Trophoblast cell (in vitro differentiated cells and primary cell): ENCODE measurements at regions not wholly inside any gene's neighbourhood (a gene's known extent, or its start where the extent isn't known, plus 50 kb on each side); places are given as distances from the start of the nearest gene placed in this dataset.
A peak's percentile ranks its signal among the peaks of the same experiment; 100 is the strongest.

ENCODE experiments used
- DNase-seq, 2 donors: peaks; one replicate each; pipeline ENCODE4 v3.0.0-alpha.2; 2016
- H2AFZ ChIP-seq: 2 replicates; pipeline ENCODE4 v1.6.1; 2013; ENCODE audit warnings: low read length, moderate library complexity, mild to moderate bottlenecking; ENCODE audit not compliant: insufficient read depth, poor library complexity
- H2AK5ac ChIP-seq: 2 replicates; pipeline ENCODE4 v1.6.1; 2013; ENCODE audit warnings: mild to moderate bottlenecking, low read length
- H2BK120ac ChIP-seq: 2 replicates; pipeline ENCODE4 v1.6.1; 2013; ENCODE audit warnings: low read length, mild to moderate bottlenecking, moderate library complexity; ENCODE audit not compliant: insufficient read depth, poor library complexity
- H2BK12ac ChIP-seq: 2 replicates; pipeline ENCODE4 v1.6.1; 2013; ENCODE audit warnings: mild to moderate bottlenecking, low read length, moderate library complexity
- H2BK5ac ChIP-seq: 2 replicates; pipeline ENCODE4 v1.6.1; 2013; ENCODE audit warnings: low read length, low read depth, moderate library complexity, mild to moderate bottlenecking; ENCODE audit not compliant: poor library complexity
- H3K14ac ChIP-seq: 2 replicates; pipeline ENCODE4 v1.6.1; 2013; ENCODE audit warnings: mild to moderate bottlenecking, low read length
- H3K18ac ChIP-seq: 2 replicates; pipeline ENCODE4 v1.6.1; 2013; ENCODE audit warnings: mild to moderate bottlenecking, low read length
- H3K23ac ChIP-seq: 2 replicates; pipeline ENCODE4 v1.6.1; 2013; ENCODE audit warnings: low read length
- H3K27ac ChIP-seq: 2 replicates; pipeline ENCODE4 v1.5.1; 2013; ENCODE audit warnings: low read depth, mild to moderate bottlenecking, inconsistent platforms, low read length, moderate library complexity
- H3K27me3 ChIP-seq: 2 replicates; pipeline ENCODE4 v1.6.1; 2013; ENCODE audit warnings: inconsistent platforms, mild to moderate bottlenecking, low read length, moderate library complexity; ENCODE audit not compliant: insufficient read depth
- H3K36me3 ChIP-seq, 2 experiments: 1 replicate in 1 of 2; 2 replicates in 1 of 2; pipeline ENCODE4 v1.6.1; 2013; ENCODE audit warnings: low read length in 2 of 2, mild to moderate bottlenecking in 2 of 2, moderate library complexity in 1 of 2; ENCODE audit not compliant: insufficient read depth in 2 of 2, control insufficient read depth in 1 of 2
- H3K4ac ChIP-seq: 2 replicates; pipeline ENCODE4 v1.6.1; 2013; ENCODE audit warnings: low read depth, mild to moderate bottlenecking, low read length, moderate library complexity
- H3K4me1 ChIP-seq, 2 experiments: 1 replicate in 1 of 2; 2 replicates in 1 of 2; pipeline ENCODE4 v1.6.1; 2013; ENCODE audit warnings: low read length in 2 of 2, mild to moderate bottlenecking in 2 of 2, moderate library complexity in 1 of 2; ENCODE audit not compliant: insufficient read depth in 2 of 2, control insufficient read depth in 1 of 2
- H3K4me2 ChIP-seq: 2 replicates; pipeline ENCODE4 v1.6.1; 2013; ENCODE audit warnings: inconsistent platforms, mild to moderate bottlenecking, low read length, moderate library complexity
- H3K4me3 ChIP-seq: 2 replicates; pipeline ENCODE4 v1.5.1; 2013; ENCODE audit warnings: mild to moderate bottlenecking, low read depth, low read length, inconsistent platforms
- H3K79me1 ChIP-seq: one replicate; pipeline ENCODE4 v1.6.1; 2013; ENCODE audit warnings: low read length
- H3K79me2 ChIP-seq: 2 replicates; pipeline ENCODE4 v1.6.1; 2013; ENCODE audit warnings: low read length, mild to moderate bottlenecking; ENCODE audit not compliant: control insufficient read depth, insufficient read depth, poor library complexity
- H3K9ac ChIP-seq: 2 replicates; pipeline ENCODE4 v1.6.1; 2013; ENCODE audit warnings: mild to moderate bottlenecking, low read length
- H3K9me3 ChIP-seq: 2 replicates; pipeline ENCODE4 v1.6.1; 2013; ENCODE audit warnings: low read depth, mild to moderate bottlenecking, control low read depth, inconsistent platforms, low read length; ENCODE audit not compliant: insufficient read depth
- H4K12ac ChIP-seq: 2 replicates; pipeline ENCODE4 v1.6.1; 2013; ENCODE audit warnings: low read depth, mild to moderate bottlenecking, low read length, moderate library complexity
- H4K8ac ChIP-seq: 2 replicates; pipeline ENCODE4 v1.6.1; 2013; ENCODE audit warnings: low read depth, mild to moderate bottlenecking, low read length, moderate library complexity
- H4K91ac ChIP-seq: one replicate; pipeline ENCODE4 v1.6.1; 2013; ENCODE audit warnings: low read depth, mild to moderate bottlenecking, low read length, moderate library complexity
- WGBS: extraction: QIAGEN DNeasy Blood & Tissue Kit; methylation state at CpG from one replicate; pipeline ENCODE4 v1.1.7; 2013; ENCODE audit warnings: missing lambda C conversion rate; ENCODE audit not compliant: insufficient read length, insufficient coverage; ENCODE audit errors: extremely low coverage; 5-methylcytosine and 5-hydroxymethylcytosine counted together

GRCh38 chr4:89582756-89583505, 254.0 kb downstream of the SNCA start:
- Histone ChIP-seq H3K4me2 (no peak overlapping the region), H4K8ac (no peak overlapping the region), H3K18ac (no peak overlapping the region), H2BK5ac (no peak overlapping the region), H3K27ac (no peak overlapping the region), H3K9ac (no peak overlapping the region), H2BK120ac (no peak overlapping the region), H2AK5ac (no peak overlapping the region), H2AFZ (no peak overlapping the region), H3K4me1 (peaks cover 0 to 2% of the 10 kb centered on the region in 2 experiments), H3K23ac (no peak overlapping the region), H4K12ac (no peak overlapping the region), H3K79me1 (no peaks in the 10 kb centered on the region), H2BK12ac (no peak overlapping the region), H4K91ac (no peak overlapping the region), H3K4me3 (no peak overlapping the region), H3K79me2 (no peaks in the 10 kb centered on the region), H3K9me3 (no peaks in the 10 kb centered on the region), H3K14ac (no peak overlapping the region), H3K4ac (no peak overlapping the region), H3K27me3 (no peaks in the 10 kb centered on the region), H3K36me3 (no peaks in the 10 kb centered on the region)
- peak in 1 of 2 donors; percentile 32 for DNase-seq
- no CpG with 5 or more reads among the region's 5 CpGs for WGBS

- no peak overlapping the region for H2AFZ ChIP-seq
- no peaks in the 10 kb centered on the region for H3K4me1 ChIP-seq
- H4K12ac ChIP-seq: no peak overlapping the region
- no peak overlapping the region for H2BK120ac ChIP-seq
- WGBS: no CpG with 5 or more reads among the region's 1 CpG
- H3K14ac ChIP-seq: no peak overlapping the region
- no peaks in the 10 kb centered on the region for H3K79me1 ChIP-seq
- H2BK12ac ChIP-seq: no peak overlapping the region
- H3K9ac ChIP-seq: no peak overlapping the region
- H3K4me3 ChIP-seq: no peak overlapping the region
- no peaks in the 10 kb centered on the region for H3K79me2 ChIP-seq
- H3K18ac ChIP-seq: no peak overlapping the region
- H3K9me3 ChIP-seq: peaks cover 2% of the 10 kb centered on the region
- H4K8ac ChIP-seq: no peak overlapping the region
- no peak overlapping the region for H3K27ac ChIP-seq
- no peaks in the 10 kb centered on the region for H3K27me3 ChIP-seq
- no peak overlapping the region for H3K23ac ChIP-seq
- H3K36me3 ChIP-seq: no peaks in the 10 kb centered on the region
- H2BK5ac ChIP-seq: no peak overlapping the region
- DNase-seq: peak in 1 of 2 donors; percentile 9
- no peak overlapping the region for H3K4me2 ChIP-seq
- no peak overlapping the region for H3K4ac ChIP-seq
- no peak overlapping the region for H2AK5ac ChIP-seq
- no peak overlapping the region for H4K91ac ChIP-seq
These were observed 257.2 kb downstream of the SNCA start for GRCh38 chr4:89579771-89580170.

- no peak overlapping the region for H3K4ac ChIP-seq
- H3K4me1 ChIP-seq: no peaks in the 10 kb centered on the region
- peaks cover 2% of the 10 kb centered on the region for H3K9me3 ChIP-seq
- H2AK5ac ChIP-seq: no peak overlapping the region
- no peak overlapping the region for H2AFZ ChIP-seq
- H3K14ac ChIP-seq: no peak overlapping the region
- no peak overlapping the region for H4K8ac ChIP-seq
- no peak overlapping the region for H3K27ac ChIP-seq
- no peak overlapping the region for H2BK120ac ChIP-seq
- H3K9ac ChIP-seq: no peak overlapping the region
- H3K36me3 ChIP-seq: no peaks in the 10 kb centered on the region
- H4K12ac ChIP-seq: no peak overlapping the region
- no peak overlapping the region for H3K18ac ChIP-seq
- H3K23ac ChIP-seq: no peak overlapping the region
- DNase-seq: no peak
- no peaks in the 10 kb centered on the region for H3K27me3 ChIP-seq
- H3K4me2 ChIP-seq: no peak overlapping the region
- H2BK12ac ChIP-seq: no peak overlapping the region
- H3K4me3 ChIP-seq: no peak overlapping the region
- H3K79me1 ChIP-seq: no peaks in the 10 kb centered on the region
- H2BK5ac ChIP-seq: no peak overlapping the region
- no peaks in the 10 kb centered on the region for H3K79me2 ChIP-seq
- no peak overlapping the region for H4K91ac ChIP-seq
These were observed 260.7 kb downstream of the SNCA start for GRCh38 chr4:89576246-89576645.

- Histone ChIP-seq H3K4me1 (no peaks in the 10 kb centered on the region), H3K23ac (no peak overlapping the region), H3K27me3 (no peaks in the 10 kb centered on the region), H2BK12ac (no peak overlapping the region), H2BK5ac (no peak overlapping the region), H4K91ac (no peak overlapping the region), H3K14ac (no peak overlapping the region), H3K79me1 (no peaks in the 10 kb centered on the region), H3K18ac (no peak overlapping the region), H3K27ac (no peak overlapping the region), H2AFZ (no peak overlapping the region), H3K4me2 (no peak overlapping the region), H3K9ac (no peak overlapping the region), H4K8ac (no peak overlapping the region), H3K4ac (no peak overlapping the region), H3K4me3 (no peak overlapping the region), H4K12ac (no peak overlapping the region), H3K36me3 (no peaks in the 10 kb centered on the region), H3K79me2 (no peaks in the 10 kb centered on the region), H2BK120ac (no peak overlapping the region), H3K9me3 (peaks cover 2% of the 10 kb centered on the region), H2AK5ac (no peak overlapping the region)
- DNase-seq: no peak
- WGBS: no CpG with 5 or more reads among the region's 1 CpG
These were observed 261.1 kb downstream of the SNCA start for GRCh38 chr4:89575840-89576239.
